ENCODE measurements at regions not wholly inside any gene's neighbourhood (a gene's known extent, or its start where the extent isn't known, plus 50 kb on each side); places are given as distances from the start of the nearest gene placed in this dataset.
A peak's percentile ranks its signal among the peaks of the same experiment; 100 is the strongest.

- no peak for DNase-seq
These were observed 111.2 kb upstream of the NLRP1 start for GRCh38 chr17:5695480-5695879.

- no peak for DNase-seq
These were observed 114.7 kb upstream of the NLRP1 start for GRCh38 chr17:5698959-5699358.

- DNase-seq: no peak
These were observed 115.5 kb upstream of the NLRP1 start for GRCh38 chr17:5699814-5700213.

- DNase-seq: no peak
These were observed 116.4 kb upstream of the NLRP1 start for GRCh38 chr17:5700745-5701144.

GRCh38 chr17:5701381-5701780 lies 117.1 kb upstream of the NLRP1 start:
- DNase-seq: no peak

GRCh38 chr17:5702951-5703510 lies 118.7 kb upstream of the NLRP1 start:
- no peak for DNase-seq

GRCh38 chr17:5703736-5704135 lies 119.4 kb upstream of the NLRP1 start:
- no peak for DNase-seq

GRCh38 chr17:5705081-5705875 lies 121.0 kb upstream of the NLRP1 start:
- peak; percentile 18 for DNase-seq

GRCh38 chr17:5705876-5706576 lies 121.7 kb upstream of the NLRP1 start:
- no peak for DNase-seq

- peak; percentile 63 for DNase-seq
These were observed 122.4 kb upstream of the NLRP1 start for GRCh38 chr17:5706577-5707210.

- no peak for DNase-seq
These were observed 123.2 kb upstream of the NLRP1 start for GRCh38 chr17:5707482-5707881.

GRCh38 chr17:5708344-5708743 lies 124.0 kb upstream of the NLRP1 start:
- DNase-seq: no peak

- no peak for DNase-seq
These were observed 127.0 kb upstream of the NLRP1 start for GRCh38 chr17:5711344-5711743.

- DNase-seq: no peak
These were observed 130.7 kb upstream of the NLRP1 start for GRCh38 chr17:5714993-5715392.

- DNase-seq: no peak
These were observed 131.2 kb upstream of the NLRP1 start for GRCh38 chr17:5715478-5715877.

- DNase-seq: no peak
These were observed 134.4 kb upstream of the NLRP1 start for GRCh38 chr17:5718726-5719125.

- no peak for DNase-seq
These were observed 135.7 kb upstream of the NLRP1 start for GRCh38 chr17:5719976-5720375.

- no peak for DNase-seq
These were observed 146.1 kb upstream of the NLRP1 start for GRCh38 chr17:5730373-5730772.

- DNase-seq: no peak
These were observed 156.6 kb upstream of the NLRP1 start for GRCh38 chr17:5740937-5741336.

- DNase-seq: no peak
These were observed 157.5 kb upstream of the NLRP1 start for GRCh38 chr17:5741810-5742209.

- no peak for DNase-seq
These were observed 161.0 kb upstream of the NLRP1 start for GRCh38 chr17:5745111-5745813.

- no peak for DNase-seq
These were observed 163.0 kb upstream of the NLRP1 start for GRCh38 chr17:5747276-5747675.

GRCh38 chr17:5747964-5748363 lies 163.7 kb upstream of the NLRP1 start:
- no peak for DNase-seq
